GM21723 (cell line): ENCODE measurements at regions not wholly inside any gene's neighbourhood (a gene's known extent, or its start where the extent isn't known, plus 50 kb on each side); places are given as distances from the start of the nearest gene placed in this dataset.

ENCODE experiments used
- ATAC-seq: cut with Tn5 transposase; IDR thresholded peaks from one replicate; pipeline ENCODE4 v1.9.1; 2021; ENCODE audit warnings: mild to moderate bottlenecking, moderate library complexity; ENCODE audit not compliant: unreplicated experiment

DNA sequence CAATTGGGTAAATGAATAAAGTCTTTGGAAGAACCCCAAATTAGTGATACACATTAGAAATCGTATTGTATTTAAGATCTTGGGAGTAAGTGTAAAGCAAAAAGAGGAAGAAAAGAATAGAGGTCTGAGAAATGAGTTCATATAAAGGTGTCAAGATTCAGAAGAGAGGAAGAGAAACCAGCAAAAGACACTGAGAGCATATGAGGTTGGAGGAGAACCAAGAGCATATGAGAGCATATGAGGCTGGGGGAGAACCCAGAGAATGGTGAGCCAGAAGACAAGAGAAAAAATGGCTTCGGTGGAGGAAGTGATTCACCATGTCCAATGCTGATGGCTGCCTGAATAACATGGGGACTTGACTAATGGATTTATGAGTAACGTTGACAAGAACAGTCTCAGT lies 620.1 kb upstream of the GCFC2 start:
- no peak for ATAC-seq

DNA sequence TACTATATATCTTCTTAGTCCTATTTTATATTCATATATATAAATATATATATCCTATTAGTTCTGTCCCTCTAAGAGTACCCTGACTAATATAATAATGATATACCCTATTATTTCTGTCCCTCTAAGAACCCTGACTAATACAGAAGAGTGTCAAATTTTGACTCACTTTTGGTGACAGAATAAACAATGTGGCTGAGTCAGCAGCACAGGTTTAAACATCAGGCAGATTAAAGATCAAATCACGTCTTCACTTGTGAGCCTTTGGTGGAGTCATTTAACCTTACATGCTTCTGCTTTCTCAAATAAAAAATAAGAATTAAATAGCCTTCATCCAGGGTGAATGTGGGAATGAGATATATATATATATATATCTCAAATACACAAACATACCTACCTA lies 615.9 kb upstream of the GCFC2 start:
- no peak for ATAC-seq

- ATAC-seq: no peak
Observed at GRCh38 chr2:76323381-76323780, 612.7 kb upstream of the GCFC2 start.

GRCh38 chr2:76320716-76321115 lies 610.0 kb upstream of the GCFC2 start:
- no peak for ATAC-seq

DNA sequence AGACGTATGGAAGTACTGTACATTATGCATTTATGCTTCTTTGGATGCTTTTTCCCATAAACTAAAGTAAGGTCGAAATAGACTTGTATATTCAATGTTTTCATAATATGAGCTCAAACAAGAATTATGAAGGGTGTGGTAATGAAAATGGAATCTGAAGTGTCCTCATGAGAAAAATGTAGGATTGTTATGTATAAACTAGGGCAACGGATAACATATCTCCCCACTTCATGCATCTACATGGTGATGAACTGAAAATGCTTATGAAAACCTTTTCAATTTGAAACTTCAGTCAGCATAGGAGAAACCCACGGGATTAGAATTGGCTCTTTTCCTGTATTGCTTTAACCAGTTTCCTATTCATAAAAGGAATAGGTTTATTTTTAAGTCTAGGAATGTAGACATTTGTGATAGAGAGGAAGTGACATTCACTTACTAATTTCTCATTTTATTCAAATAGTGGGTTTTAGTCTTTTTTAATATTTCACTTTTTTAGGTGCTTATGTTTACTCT lies 608.2 kb upstream of the GCFC2 start:
- no peak for ATAC-seq

GRCh38 chr2:76316691-76317090 lies 606.0 kb upstream of the GCFC2 start:
- no peak for ATAC-seq

- no peak for ATAC-seq
Observed at GRCh38 chr2:76314271-76315020, 603.7 kb upstream of the GCFC2 start.

DNA sequence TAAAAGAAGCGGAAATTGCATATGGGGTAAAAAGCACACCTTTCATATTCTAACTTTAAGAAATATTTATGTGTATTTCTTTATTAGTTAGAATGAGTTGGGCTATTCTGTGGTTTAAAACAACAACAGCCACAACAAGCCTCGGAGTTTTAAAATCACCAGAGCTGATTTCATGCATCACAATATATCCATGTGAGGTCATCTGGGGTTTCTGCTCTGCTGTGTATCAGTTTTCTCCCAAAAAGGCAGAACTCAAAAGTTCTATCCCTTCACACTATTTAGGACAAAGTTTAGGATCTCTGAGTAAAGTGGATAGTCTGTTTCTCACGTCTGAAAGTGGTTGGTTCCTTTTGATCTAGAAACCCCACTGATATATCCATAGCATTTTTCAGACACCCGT lies 601.5 kb upstream of the GCFC2 start:
- no peak for ATAC-seq

DNA sequence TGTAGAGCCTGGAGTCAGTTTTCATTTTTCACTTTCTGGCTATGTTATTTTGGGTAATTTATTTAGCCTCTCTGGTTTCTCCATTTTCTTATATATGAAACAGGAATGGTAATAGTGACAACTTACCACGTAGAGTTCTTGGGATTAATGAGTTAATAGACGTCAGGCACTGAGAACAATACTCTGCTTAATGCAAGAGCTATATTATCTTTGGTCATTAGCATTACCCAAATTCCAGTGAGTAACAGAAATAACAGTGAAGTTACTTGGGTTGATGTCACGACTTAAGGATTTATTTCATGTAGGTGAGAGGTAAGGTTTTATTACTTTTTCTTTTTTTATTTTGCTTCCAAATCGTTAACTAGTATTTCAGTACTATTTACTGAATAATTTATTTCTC lies 601.0 kb upstream of the GCFC2 start:
- no peak for ATAC-seq

DNA sequence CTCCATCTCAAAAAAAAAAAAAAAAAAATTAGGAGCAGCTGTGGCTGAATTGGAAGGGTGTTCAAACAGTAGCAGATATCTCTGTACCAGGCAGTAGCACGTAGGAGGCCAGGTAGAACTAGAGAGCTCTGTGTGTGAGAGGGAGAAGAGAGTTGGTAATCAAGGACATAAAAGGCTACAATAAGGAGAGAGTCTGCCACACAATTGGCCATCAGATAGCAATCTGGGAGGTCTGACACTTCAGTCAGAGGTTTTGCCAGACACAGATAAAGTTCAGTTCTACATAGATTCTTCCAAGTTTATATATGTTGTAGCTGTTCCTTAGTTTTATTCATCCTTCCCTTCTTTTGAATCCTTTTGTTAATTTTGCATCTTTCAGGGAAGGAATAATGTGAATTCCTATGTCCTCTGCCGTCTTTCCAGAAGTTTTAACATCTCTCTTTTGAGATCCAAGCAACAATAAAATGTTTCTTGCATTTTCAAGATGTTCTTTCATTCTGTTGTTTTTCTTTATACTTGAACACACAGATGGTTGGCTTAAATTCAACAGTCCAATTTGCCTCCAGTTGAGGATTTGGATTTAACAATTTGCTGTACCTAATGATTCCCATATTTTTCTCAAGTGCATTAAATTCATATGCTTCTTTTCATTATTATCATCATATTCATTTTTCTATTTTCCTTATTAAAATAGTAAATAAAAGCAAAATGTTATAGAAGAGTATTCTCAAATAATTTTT lies 600.3 kb upstream of the GCFC2 start:
- ATAC-seq: no peak

DNA sequence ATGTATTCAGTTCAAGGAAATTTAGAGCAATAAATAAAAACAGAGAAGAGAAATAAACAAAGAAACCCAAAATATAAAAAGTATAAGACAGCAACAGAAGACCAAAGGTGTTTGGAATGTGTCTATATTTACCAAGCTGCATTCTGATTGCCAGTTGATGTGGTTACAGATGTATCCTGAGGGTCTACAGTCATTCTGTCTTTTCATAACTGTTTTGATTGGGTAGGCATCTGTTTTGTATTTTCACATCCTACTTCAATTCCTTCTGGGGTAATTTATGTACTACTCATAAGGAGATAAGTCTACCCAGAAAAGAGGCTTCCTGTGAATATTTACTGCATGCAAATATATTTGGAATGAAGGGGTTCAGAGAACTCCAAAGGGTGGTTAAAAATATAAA lies 596.8 kb upstream of the GCFC2 start:
- no peak for ATAC-seq

- no peak for ATAC-seq
Observed at GRCh38 chr2:76298041-76298440, 587.3 kb upstream of the GCFC2 start.

DNA sequence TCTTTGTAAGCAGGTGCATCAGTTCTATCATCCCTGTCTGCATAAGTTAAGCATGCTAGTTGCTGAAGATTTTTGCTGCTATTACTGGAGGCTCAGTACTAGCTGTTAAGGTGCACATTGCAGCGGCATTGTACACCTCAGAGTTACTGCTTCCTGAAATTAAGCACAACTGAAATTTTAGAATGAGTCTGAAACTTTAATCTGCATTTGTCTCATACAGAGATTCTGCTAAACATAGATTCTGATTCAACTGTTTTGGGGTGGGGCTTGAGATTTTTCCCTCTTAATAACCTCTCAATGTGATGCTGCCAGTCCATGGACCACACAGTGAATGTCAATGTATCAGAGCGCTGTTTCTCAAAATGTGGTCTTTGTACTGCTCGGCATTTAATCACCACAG lies 585.7 kb upstream of the GCFC2 start:
- no peak for ATAC-seq

DNA sequence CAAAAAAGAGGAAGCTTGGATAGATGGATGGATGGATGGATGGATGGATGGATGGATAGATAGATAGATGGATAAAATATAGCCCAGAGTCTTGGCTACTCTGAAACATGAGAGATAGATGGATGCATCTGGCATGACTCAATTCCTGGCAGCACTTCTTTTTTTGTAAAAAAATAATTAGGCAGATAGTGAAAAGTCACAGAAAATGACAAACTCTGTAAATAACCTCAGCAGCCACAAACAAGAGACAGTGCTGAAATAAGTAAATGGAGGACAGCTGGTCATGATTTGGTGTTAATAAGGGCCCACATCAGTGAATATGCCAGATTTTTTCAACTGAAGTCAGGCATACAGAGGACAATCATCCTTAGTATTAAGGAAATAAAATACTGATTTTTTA lies 585.0 kb upstream of the GCFC2 start:
- no peak for ATAC-seq

DNA sequence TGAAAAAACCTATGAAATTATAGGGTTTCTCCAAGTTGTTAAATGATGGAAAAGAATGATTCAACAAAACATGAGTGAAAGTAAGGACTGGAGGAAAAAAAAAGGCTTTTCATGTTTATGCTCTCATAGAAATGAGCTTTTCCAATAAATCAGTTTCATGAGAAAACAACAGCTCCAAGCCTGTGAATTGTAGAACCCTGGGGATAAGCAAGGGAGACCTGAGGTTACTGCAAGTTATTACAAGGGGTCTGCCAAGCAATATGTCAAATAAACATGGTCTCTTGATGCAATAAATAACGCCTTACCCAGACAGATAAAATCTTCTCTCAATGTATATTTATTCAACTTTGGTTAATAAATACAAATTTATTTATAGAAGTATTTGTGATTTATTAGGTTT lies 577.9 kb upstream of the GCFC2 start:
- ATAC-seq: no peak

GRCh38 chr2:76288146-76288545 lies 577.4 kb upstream of the GCFC2 start:
- no peak for ATAC-seq

DNA sequence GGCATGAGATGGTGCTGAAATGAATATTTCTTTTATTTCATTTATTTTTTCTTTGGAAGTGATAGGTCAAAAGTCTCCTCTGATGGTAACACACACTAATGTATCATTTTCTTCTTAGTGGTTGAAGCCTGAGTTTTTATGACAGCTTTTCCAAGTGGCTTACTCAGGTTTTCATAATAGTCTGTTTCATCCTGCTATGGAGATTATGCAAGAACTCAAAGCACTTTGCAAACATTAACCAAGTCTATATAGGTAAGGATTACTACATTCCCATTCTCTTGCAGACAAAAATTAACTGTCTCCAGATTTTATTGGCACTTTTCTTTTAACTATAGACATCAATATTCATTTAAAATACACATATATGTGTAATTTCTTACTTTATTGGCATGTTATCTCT lies 572.6 kb upstream of the GCFC2 start:
- ATAC-seq: no peak

GRCh38 chr2:76281156-76281841 lies 570.6 kb upstream of the GCFC2 start:
- no peak for ATAC-seq

DNA sequence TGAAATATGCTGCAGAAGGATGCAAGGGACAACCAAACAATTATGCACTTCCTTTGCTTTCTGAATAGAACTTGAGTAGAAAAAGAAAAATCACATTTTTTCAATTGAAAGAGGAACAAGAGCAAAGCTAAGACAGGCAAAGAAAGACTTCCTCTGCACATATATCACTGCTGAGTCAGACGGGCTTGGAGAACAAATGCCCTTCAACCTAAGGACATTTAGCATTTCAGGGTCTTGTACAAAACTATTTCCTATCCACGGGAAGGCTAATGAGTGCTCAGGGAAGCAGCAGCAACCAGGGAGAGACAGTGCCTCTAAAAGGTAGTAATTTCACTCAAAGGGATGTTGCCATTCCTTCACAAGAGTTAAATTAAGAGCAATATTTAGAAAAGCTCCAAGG lies 570.0 kb upstream of the GCFC2 start:
- ATAC-seq: no peak

- no peak for ATAC-seq
Observed at GRCh38 chr2:76279142-76279541, 568.4 kb upstream of the GCFC2 start.

DNA sequence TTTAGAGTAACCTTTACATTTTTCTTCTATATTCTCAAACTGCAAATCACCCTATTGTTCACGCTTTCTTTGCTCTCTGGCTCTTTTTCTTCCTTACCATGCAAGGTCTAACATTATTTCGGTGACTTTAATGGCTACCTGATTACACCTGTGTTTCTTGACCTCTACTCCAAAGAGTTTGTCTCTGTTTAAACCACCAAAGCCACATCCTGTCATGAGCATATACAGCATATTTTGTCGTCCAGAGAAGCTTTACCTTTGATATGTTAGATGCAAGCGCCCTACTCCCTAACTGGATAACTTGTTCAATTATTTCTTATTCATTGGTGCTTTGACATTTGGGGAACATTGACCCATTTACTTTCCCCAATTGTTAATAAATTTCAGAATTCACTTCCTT lies 565.1 kb upstream of the GCFC2 start:
- no peak for ATAC-seq

- no peak for ATAC-seq
Observed at GRCh38 chr2:76274676-76275075, 564.0 kb upstream of the GCFC2 start.
